H1 (cell line): ENCODE measurements at regions not wholly inside any gene's neighbourhood (a gene's known extent, or its start where the extent isn't known, plus 50 kb on each side); places are given as distances from the start of the nearest gene placed in this dataset.

Source experiments
- NANOG ChIP-seq: IDR thresholded peaks from 2 replicates; pipeline ENCODE4 v1.6.1; 2011; ENCODE audit warnings: low read length, low read depth, mild to moderate bottlenecking, inconsistent platforms; ENCODE audit not compliant: insufficient read depth, poor library complexity, severe bottlenecking
- POLR2AphosphoS5 ChIP-seq: IDR thresholded peaks from 2 replicates; pipeline ENCODE4 v1.6.1; 2011; ENCODE audit warnings: low read depth, low read length
- RBBP5 ChIP-seq: IDR thresholded peaks from 2 replicates; pipeline ENCODE4 v1.7.1; 2012; ENCODE audit warnings: low read depth, mild to moderate bottlenecking, inconsistent platforms, low read length, moderate library complexity, borderline replicate concordance
- TAF1 ChIP-seq: IDR thresholded peaks from 2 replicates; pipeline ENCODE4 v1.6.1; 2011; ENCODE audit warnings: mild to moderate bottlenecking, low read depth, low read length
- USF2 ChIP-seq: IDR thresholded peaks from 2 replicates; pipeline ENCODE4 v1.6.1; 2011; ENCODE audit warnings: low read length, improper control_type of control experiment

- TF ChIP-seq NANOG (no peak), POLR2AphosphoS5 (no peak), RBBP5 (no peak), USF2 (no peak), TAF1 (no peak)
Measured at GRCh38 chr7:66507764-66508296, 120.9 kb upstream of the KCTD7 start (continued).
